Liver (tissue), 7 donors: ENCODE measurements at regions not wholly inside any gene's neighbourhood (a gene's known extent, or its start where the extent isn't known, plus 50 kb on each side); places are given as distances from the start of the nearest gene placed in this dataset.

Experiments
- DNase-seq: peaks from one replicate; pipeline ENCODE4 v3.0.0-alpha.2; 2017; ENCODE audit warnings: low spot score
- H3K27ac ChIP-seq, 2 donors: one replicate each; pipeline ENCODE4 v1.7.0; 2013; ENCODE audit warnings: inconsistent platforms in 2 of 2, low read length in 2 of 2, control low read depth in 1 of 2, low read depth in 1 of 2, mild to moderate bottlenecking in 1 of 2
- H3K27me3 ChIP-seq, 4 donors: one replicate each; pipeline versions ENCODE4 v1.6.1 to v1.7.0; 2013; ENCODE audit warnings: low read length in 3 of 4, inconsistent platforms in 1 of 4, mild to moderate bottlenecking in 1 of 4, moderate library complexity in 1 of 4; ENCODE audit not compliant: control insufficient read depth in 4 of 4, insufficient read depth in 4 of 4
- H3K36me3 ChIP-seq, 4 donors: one replicate each; pipeline versions ENCODE4 v1.6.1 to v1.7.0; 2013; ENCODE audit warnings: low read length in 3 of 4, mild to moderate bottlenecking in 3 of 4, low read depth in 1 of 4, moderate library complexity in 1 of 4; ENCODE audit not compliant: control insufficient read depth in 4 of 4, insufficient read depth in 3 of 4
- H3K4me1 ChIP-seq, 4 donors: one replicate each; pipeline versions ENCODE4 v1.6.1 to v1.7.0; 2013; ENCODE audit warnings: low read length in 3 of 4, mild to moderate bottlenecking in 3 of 4, moderate library complexity in 1 of 4; ENCODE audit not compliant: control insufficient read depth in 4 of 4, insufficient read depth in 4 of 4
- H3K4me3 ChIP-seq, 3 donors: one replicate each; pipeline versions ENCODE4 v1.6.1 to v1.7.0; 2013; ENCODE audit warnings: low read length in 3 of 3, control low read depth in 1 of 3, low read depth in 1 of 3, mild to moderate bottlenecking in 1 of 3
- H3K9ac ChIP-seq, 2 donors: one replicate each; pipeline ENCODE4 v1.7.0; 2013; ENCODE audit warnings: low read length in 2 of 2, mild to moderate bottlenecking in 2 of 2, moderate library complexity in 2 of 2, control low read depth in 1 of 2, low read depth in 1 of 2
- H3K9me3 ChIP-seq, 4 donors: one replicate each; pipeline versions ENCODE4 v1.6.1 to v1.7.0; 2013; ENCODE audit warnings: low read length in 3 of 4; ENCODE audit not compliant: control insufficient read depth in 4 of 4
- ATF3 ChIP-seq: IDR thresholded peaks from 2 replicates; pipeline ENCODE4 v1.6.1; 2016; ENCODE audit warnings: antibody characterized with exemption
- EGR1 ChIP-seq, 2 donors: IDR thresholded peaks; 2 replicates each; pipeline ENCODE4 v1.6.1; 2016 to 2018; ENCODE audit warnings: antibody characterized with exemption in 2 of 2, low read depth in 2 of 2
- FOXA1 ChIP-seq: IDR thresholded peaks from 2 replicates; pipeline ENCODE4 v1.6.1; 2016; ENCODE audit warnings: antibody characterized with exemption
- FOXA2 ChIP-seq: IDR thresholded peaks from 2 replicates; pipeline ENCODE4 v1.6.1; 2016; ENCODE audit warnings: antibody characterized with exemption
- GABPA ChIP-seq, 2 donors: IDR thresholded peaks in 1 of 2; conservative IDR thresholded peaks in 1 of 2; 2 replicates each; pipeline ENCODE4 v1.6.1; 2016; ENCODE audit warnings: antibody characterized with exemption in 2 of 2, mild to moderate bottlenecking in 1 of 2, moderate library complexity in 1 of 2
- HNF4A ChIP-seq, 2 donors: conservative IDR thresholded peaks; 2 replicates each; pipeline ENCODE4 v1.6.1; 2016; ENCODE audit warnings: antibody characterized with exemption in 2 of 2, mild to moderate bottlenecking in 2 of 2
- HNF4G ChIP-seq: IDR thresholded peaks from 2 replicates; pipeline ENCODE4 v1.6.1; 2016; ENCODE audit warnings: antibody characterized with exemption
- JUND ChIP-seq, 2 donors: IDR thresholded peaks; 2 replicates each; pipeline ENCODE4 v1.6.1; 2016; ENCODE audit warnings: antibody characterized with exemption in 2 of 2
- MAX ChIP-seq: IDR thresholded peaks from 2 replicates; pipeline ENCODE4 v1.6.1; 2016; ENCODE audit warnings: antibody characterized with exemption
- NR2F2 ChIP-seq: IDR thresholded peaks from 2 replicates; pipeline ENCODE4 v1.6.1; 2016; ENCODE audit warnings: antibody characterized with exemption
- RAD21 ChIP-seq, 2 donors: IDR thresholded peaks; 2 replicates each; pipeline ENCODE4 v1.6.1; 2016; ENCODE audit warnings: antibody characterized with exemption in 2 of 2, mild to moderate bottlenecking in 2 of 2
- REST ChIP-seq: IDR thresholded peaks from 2 replicates; pipeline ENCODE4 v1.6.1; 2016; ENCODE audit warnings: antibody characterized with exemption, mild to moderate bottlenecking
- RXRA ChIP-seq, 2 donors: IDR thresholded peaks; 2 replicates each; pipeline ENCODE4 v1.6.1; 2017 to 2018; ENCODE audit warnings: antibody characterized with exemption in 2 of 2, mild to moderate bottlenecking in 1 of 2
- SP1 ChIP-seq: IDR thresholded peaks from 2 replicates; pipeline ENCODE4 v1.6.1; 2018; ENCODE audit warnings: antibody characterized with exemption, mild to moderate bottlenecking
- TAF1 ChIP-seq: conservative IDR thresholded peaks from 2 replicates; pipeline ENCODE4 v1.6.1; 2016; ENCODE audit warnings: antibody characterized with exemption, mild to moderate bottlenecking
- YY1 ChIP-seq: IDR thresholded peaks from 2 replicates; pipeline ENCODE4 v1.6.1; 2016; ENCODE audit warnings: antibody characterized with exemption, mild to moderate bottlenecking
- WGBS: extraction: QIAGEN DNeasy Blood & Tissue Kit; methylation state at CpG from one replicate; pipeline ENCODE4 v1.1.7; 2013; 5-methylcytosine and 5-hydroxymethylcytosine counted together
- donor health status: healthy.
- donor health status: healthy.
- donor health status: healthy.
- donor health status: healthy.

- no peaks in the 10 kb centered on the region for H3K4me1 ChIP-seq
- no peak overlapping the region for H3K9ac ChIP-seq
- no peak overlapping the region for H3K27ac ChIP-seq
- no peaks in the 10 kb centered on the region for H3K36me3 ChIP-seq
- no peak for DNase-seq
- 37% methylated on average over 1 of the region's 1 CpG for WGBS
- no peaks in the 10 kb centered on the region for H3K9me3 ChIP-seq
- H3K27me3 ChIP-seq = no peaks in the 10 kb centered on the region
- TF ChIP-seq HNF4G (no peak), JUND (IDR thresholded peaks at IDR 0.05) (no peak), TAF1 (no peak), MAX (no peak), HNF4A (conservative IDR thresholded peaks at IDR 0.05) (no peak), RXRA (IDR thresholded peaks at IDR 0.05) (no peak), YY1 (no peak), FOXA2 (no peak), FOXA1 (no peak), GABPA (IDR thresholded peaks at IDR 0.05 in 1 of 2, conservative IDR thresholded peaks at IDR 0.05 in 1 of 2) (no peak), SP1 (no peak), EGR1 (IDR thresholded peaks at IDR 0.05; ENCODE audit: low read depth in 2 of 2) (no peak)
- no peak overlapping the region for H3K4me3 ChIP-seq
These were observed 839.4 kb upstream of the VRK2 start for GRCh38 chr2:57207191-57207590.

GRCh38 chr2:57209799-57210198 is 836.8 kb upstream of the VRK2 start:
- H3K4me3 ChIP-seq = no peak overlapping the region
- no peaks in the 10 kb centered on the region for H3K36me3 ChIP-seq
- DNase-seq = no peak
- H3K27me3 ChIP-seq = no peaks in the 10 kb centered on the region
- no peak overlapping the region for H3K9ac ChIP-seq
- H3K9me3 ChIP-seq = no peaks in the 10 kb centered on the region
- H3K4me1 ChIP-seq = no peaks in the 10 kb centered on the region
- WGBS = 71% methylated on average over 4 of the region's 4 CpGs
- H3K27ac ChIP-seq = no peak overlapping the region
- TF ChIP-seq HNF4G = no peak

- TF ChIP-seq HNF4A (conservative IDR thresholded peaks at IDR 0.05) (no peak), RAD21 (IDR thresholded peaks at IDR 0.05) (no peak), JUND (IDR thresholded peaks at IDR 0.05) (no peak), YY1 (no peak)
- no peak for DNase-seq
- Histone ChIP-seq H3K9ac (no peak overlapping the region), H3K9me3 (no peaks in the 10 kb centered on the region), H3K36me3 (no peaks in the 10 kb centered on the region), H3K4me1 (no peaks in the 10 kb centered on the region), H3K27me3 (no peaks in the 10 kb centered on the region), H3K4me3 (no peak overlapping the region), H3K27ac (no peak overlapping the region)
- 83% methylated on average over 4 of the region's 4 CpGs for WGBS
These were observed 835.8 kb upstream of the VRK2 start for GRCh38 chr2:57210855-57211254.

GRCh38 chr2:57217013-57217412 is 829.6 kb upstream of the VRK2 start:
- DNase-seq = no peak

More at GRCh38 chr2:57217013-57217412, 829.6 kb upstream of the VRK2 start:
- H3K4me1 ChIP-seq = no peaks in the 10 kb centered on the region
- H3K36me3 ChIP-seq = no peaks in the 10 kb centered on the region
- WGBS = 93% methylated on average over 2 of the region's 2 CpGs
- H3K27me3 ChIP-seq = no peaks in the 10 kb centered on the region
- no peak overlapping the region for H3K27ac ChIP-seq
- TF ChIP-seq HNF4A (conservative IDR thresholded peaks at IDR 0.05) = no peak
- no peak for TF ChIP-seq SP1
- TF ChIP-seq REST = no peak
- no peak for TF ChIP-seq RXRA (IDR thresholded peaks at IDR 0.05)
- no peak for TF ChIP-seq GABPA (IDR thresholded peaks at IDR 0.05 in 1 of 2, conservative IDR thresholded peaks at IDR 0.05 in 1 of 2)
- TF ChIP-seq MAX = no peak
- TF ChIP-seq RAD21 (IDR thresholded peaks at IDR 0.05) = no peak
- TF ChIP-seq TAF1 = no peak
- TF ChIP-seq ATF3 = no peak
- TF ChIP-seq YY1 = no peak
- TF ChIP-seq NR2F2 = no peak
- TF ChIP-seq FOXA1 = no peak
- TF ChIP-seq HNF4G = no peak
- H3K4me3 ChIP-seq = no peak overlapping the region
- H3K9ac ChIP-seq = no peak overlapping the region
- peaks cover 0 to 11% (median 5%) of the 10 kb centered on the region in 4 donors for H3K9me3 ChIP-seq
